Nucleus accumbens (tissue), 56 donors: ENCODE measurements at regions not wholly inside any gene's neighbourhood (a gene's known extent, or its start where the extent isn't known, plus 50 kb on each side); places are given as distances from the start of the nearest gene placed in this dataset.

Experiments
- DNase-seq, 56 donors: peaks; one replicate each; lab custom pipeline; 2025; lab: John Stamatoyannopoulos, UW

DNA sequence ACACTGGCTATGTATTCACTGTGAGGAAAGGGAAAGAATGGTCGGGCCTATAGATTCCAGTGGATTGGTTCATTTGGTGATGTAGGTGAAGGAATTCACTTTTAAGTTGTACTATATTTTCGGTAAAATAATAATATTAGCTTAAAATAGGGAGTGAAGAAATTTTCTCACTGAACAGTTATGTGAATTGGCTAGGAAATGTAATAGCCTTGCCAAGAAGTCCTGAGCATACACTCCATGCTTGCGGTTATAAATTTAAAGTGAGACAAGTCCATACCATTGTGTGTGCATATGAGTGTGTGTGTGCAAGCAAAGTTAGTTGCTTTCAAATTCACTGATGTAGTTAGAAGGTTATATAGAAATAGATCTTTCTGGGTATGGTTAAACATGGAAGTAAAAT, 1651.0 kb downstream of the NCAM2 start:
- DNase-seq = no peak

DNA sequence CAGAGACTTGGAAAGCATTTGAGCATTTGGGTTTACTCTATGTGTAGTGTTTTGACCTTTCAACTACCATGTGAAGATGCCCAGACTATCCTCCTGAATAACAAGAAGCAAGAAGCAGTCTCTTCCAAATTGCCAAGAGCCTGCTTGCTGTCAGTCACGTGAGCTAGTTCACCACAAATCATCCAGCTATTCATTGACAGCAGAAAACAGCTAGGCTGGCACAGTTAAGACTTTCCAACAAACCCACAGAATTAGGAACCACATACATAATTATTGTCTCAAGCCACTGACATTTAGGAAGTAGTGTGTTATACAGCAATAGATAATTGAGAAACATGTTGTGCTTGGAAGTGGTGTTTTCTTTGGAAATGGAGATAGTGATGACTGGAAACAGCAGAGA, 1652.0 kb downstream of the NCAM2 start:
- DNase-seq = no peak

DNA sequence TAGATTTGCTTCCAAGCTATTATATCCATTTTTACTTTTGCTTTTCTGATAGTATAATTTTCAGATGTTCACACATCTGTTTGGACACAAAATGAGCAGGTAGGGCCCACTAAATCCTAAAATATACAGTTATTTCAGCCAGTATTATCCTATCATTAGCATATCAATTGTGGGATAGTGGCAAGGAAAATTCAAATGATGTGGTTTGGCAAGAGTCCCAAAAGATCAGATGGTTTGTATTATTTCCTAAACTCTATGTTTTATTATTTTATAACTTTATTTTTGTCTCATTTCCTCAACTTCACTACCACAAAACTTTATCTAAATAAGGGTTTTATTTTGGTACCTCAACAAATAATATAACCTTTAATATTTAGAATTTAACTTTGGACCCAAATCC, 1659.6 kb downstream of the NCAM2 start:
- DNase-seq = no peak

GRCh38 chr21:22670148-22670547, 1671.9 kb downstream of the NCAM2 start:
- DNase-seq = no peak

- no peak for DNase-seq
Measured at GRCh38 chr21:22679207-22679606, 1681.0 kb downstream of the NCAM2 start.

GRCh38 chr21:22691658-22692057, 1693.4 kb downstream of the NCAM2 start:
- no peak for DNase-seq

- no peak for DNase-seq
Measured at GRCh38 chr21:22703521-22703920, 1705.3 kb downstream of the NCAM2 start.

DNA sequence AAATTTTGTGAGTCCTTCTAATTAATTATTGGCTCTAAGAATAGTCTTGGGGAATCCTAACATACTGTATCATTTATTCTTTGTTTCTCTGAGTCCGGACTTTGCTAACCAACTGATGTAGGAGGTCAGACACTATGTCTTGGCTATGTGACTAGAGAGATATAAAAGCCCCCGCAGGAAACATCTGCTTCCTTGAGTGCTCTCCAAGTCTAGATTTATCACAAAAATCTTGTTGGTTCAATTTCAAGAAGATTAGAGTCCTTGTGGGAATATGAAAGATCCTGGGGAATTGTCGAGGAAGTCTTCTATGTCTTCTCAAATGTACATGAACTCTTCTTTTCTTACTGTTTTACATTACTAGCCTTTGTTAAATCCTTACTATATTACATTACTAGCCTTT, 1712.5 kb downstream of the NCAM2 start:
- DNase-seq = no peak

DNA sequence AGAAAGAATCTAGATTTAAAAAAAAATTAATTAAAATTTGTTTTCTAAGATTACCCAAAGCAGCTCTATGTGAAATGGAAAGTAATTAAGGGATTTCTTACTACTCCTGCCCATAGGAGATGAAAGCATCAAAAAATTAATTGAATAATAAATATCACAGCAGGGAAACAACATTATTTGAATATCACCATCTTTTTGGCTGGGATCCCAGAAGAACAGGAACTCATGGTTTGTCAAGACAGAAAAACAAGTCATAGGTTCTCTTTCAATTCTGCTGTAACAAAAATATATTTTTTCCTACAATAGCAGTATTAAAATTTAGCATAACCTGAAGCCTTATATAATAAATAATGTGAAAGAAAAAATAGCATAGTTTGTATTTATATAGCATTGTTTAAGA, 1713.4 kb downstream of the NCAM2 start:
- no peak for DNase-seq

DNA sequence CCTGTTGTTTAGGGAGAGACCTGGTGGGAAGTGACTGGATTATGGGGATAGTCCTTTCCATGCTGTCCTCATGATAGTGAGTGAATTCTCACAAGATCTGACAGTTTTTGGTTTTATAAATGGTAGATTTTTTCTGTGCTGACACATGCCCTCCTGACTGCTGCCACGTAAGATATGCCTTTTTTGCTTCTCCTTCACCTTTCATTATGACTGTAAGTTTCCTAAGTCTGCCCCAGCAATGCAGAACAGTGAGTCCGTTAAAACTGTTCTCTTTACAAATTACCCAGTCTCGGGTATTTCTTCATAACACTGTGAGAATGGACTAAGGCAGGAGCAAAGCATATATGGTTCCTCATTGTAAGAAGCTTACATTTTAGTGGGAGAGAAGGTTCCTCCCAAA, 1727.2 kb downstream of the NCAM2 start:
- no peak for DNase-seq

GRCh38 chr21:22728091-22728490, 1729.9 kb downstream of the NCAM2 start:
- no peak for DNase-seq

GRCh38 chr21:22743085-22743484, 1744.9 kb downstream of the NCAM2 start:
- no peak for DNase-seq

GRCh38 chr21:22754746-22755145, 1756.5 kb downstream of the NCAM2 start:
- DNase-seq = no peak

DNA sequence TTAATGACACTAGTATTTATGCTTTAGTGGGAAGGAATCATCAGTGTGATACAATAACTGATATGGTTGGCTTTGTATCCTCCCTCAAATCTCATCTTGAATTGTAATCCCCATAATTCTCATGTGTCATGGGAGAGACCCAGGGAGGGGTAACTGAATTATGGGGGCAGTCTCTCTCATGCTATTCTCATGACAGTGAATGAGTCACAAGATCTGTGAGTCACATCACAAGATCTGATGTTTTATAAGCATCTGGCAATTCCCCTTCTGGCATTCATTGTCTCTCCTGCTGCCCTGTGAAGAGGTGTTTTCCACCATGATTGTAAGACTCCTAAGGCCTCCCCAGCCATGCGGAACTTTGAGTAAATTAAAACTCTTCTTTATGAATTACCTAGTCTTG, 1760.3 kb downstream of the NCAM2 start:
- DNase-seq = no peak

GRCh38 chr21:22762463-22762862, 1764.3 kb downstream of the NCAM2 start:
- DNase-seq = no peak

- no peak for DNase-seq
Measured at GRCh38 chr21:22763442-22763841, 1765.2 kb downstream of the NCAM2 start.

GRCh38 chr21:22764222-22764621, 1766.0 kb downstream of the NCAM2 start:
- DNase-seq = no peak

GRCh38 chr21:22791376-22791775, 1793.2 kb downstream of the NCAM2 start:
- DNase-seq = no peak

- DNase-seq = peak in 6 of 56 donors; percentile 0 to 43 (median 2)
Measured at GRCh38 chr21:22791986-22792560, 1793.9 kb downstream of the NCAM2 start.

DNA sequence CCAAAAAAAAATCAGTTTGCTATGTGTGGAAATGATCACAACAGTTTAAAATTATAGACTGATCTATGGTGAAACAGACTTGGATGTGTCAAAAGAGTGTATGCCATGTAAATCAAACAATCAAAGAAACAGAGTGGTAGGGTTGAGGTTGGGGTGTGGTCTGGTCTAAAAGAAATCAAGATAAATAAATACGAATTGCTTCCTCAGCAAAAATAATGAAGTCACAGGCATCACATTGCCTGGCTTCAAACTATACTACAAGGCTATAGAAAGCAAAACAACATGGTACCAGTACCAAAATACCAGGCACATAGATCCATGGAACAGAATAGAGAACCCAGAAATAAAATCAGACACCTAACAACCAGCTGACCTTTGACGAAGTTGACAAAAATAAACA, 1796.9 kb downstream of the NCAM2 start:
- DNase-seq = no peak

DNA sequence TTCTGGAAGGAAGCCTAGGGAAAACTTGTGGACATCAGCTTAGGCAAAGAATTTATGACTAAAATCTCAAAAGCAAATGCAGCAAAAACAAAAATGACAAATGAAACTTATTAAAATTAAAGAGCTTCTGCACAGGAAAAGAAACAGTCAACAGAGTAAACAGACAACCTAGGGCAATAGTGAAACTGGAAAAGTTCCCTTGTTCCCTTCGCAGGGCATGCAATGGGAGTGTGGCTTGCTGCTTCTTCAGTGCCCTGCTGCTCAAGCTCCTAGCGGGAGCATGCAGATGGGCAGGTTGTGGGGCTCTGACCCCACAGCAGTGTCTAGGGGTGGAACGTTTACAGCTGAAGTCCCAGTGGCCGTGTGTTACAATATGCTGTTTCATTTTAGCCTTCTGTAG, 1797.4 kb downstream of the NCAM2 start:
- no peak for DNase-seq

DNA sequence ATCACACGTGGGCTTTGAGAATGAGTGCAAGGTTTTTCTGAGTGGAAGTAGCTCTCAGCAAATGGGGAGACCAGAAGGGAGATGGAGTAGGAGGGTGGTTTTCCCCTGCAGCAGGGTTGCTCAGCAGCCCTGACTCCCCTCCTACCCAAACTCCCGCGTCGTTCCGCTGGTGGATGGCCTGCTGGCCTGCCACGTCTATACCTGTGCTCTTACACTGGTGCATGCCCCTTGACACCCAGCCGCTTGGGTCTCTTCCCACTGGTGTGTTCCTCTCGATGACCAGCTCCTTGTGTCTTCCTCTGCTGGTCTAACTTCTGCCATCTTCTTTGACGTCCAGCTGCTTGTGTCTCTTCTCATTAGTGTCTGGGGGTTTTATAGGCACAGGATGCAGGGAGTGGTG, 1797.9 kb downstream of the NCAM2 start:
- no peak for DNase-seq

GRCh38 chr21:22804151-22804550, 1805.9 kb downstream of the NCAM2 start:
- DNase-seq = no peak
